HG02763 (cell line): ENCODE measurements at regions not wholly inside any gene's neighbourhood (a gene's known extent, or its start where the extent isn't known, plus 50 kb on each side); places are given as distances from the start of the nearest gene placed in this dataset.
"Not testable (repeated sequence)": the region's sequence is repeated elsewhere in the genome, so short reads cannot be mapped to it uniquely, and the experiment has no call there.

Source experiments
- ATAC-seq: cut with Tn5 transposase; IDR thresholded peaks from one replicate; pipeline ENCODE4 v1.9.1; 2021; ENCODE audit warnings: mild to moderate bottlenecking, moderate library complexity; ENCODE audit not compliant: unreplicated experiment

GRCh38 chr5:96321345-96321744 is 111.7 kb downstream of the PCSK1 start:
- ATAC-seq, result no peak

GRCh38 chr5:96320797-96321196 is 112.3 kb downstream of the PCSK1 start:
- ATAC-seq, result no peak

DNA sequence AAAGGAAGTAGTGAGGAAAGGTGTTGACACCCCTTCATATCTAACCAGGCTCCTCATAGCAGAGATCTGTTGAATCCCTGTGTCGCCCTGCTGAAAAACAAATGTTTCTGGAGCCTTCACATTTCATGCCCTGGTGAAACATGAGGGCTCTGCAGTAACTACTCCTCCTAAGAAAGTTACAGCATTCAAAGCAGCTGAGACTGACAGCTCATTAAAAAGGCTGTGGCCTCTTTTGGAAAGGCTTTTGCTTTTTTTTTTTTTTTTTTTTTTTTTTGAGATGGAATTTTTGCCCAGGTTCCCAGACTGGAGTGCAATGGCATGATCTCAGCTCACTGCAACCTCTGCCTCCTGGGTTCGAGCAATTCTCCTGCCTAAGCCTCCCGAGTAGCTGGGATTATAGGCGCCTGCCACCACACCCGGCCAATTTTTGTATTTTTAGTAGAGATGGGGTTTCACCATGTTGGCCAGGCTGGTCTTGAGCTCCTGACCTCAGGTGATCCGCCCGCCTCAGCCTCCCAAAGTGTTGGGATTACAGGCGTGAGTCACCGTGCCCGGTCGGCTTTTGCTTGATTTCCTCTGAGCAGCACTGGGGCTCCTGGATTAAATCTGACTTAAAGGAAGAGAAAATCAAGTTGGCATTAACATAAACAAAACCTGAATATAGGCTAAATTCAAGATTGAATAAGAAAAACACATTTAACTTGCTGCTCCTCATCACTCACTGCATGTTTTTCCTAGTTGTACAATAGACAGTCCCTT is 112.9 kb downstream of the PCSK1 start:
- ATAC-seq, result not testable (repeated sequence)

- ATAC-seq, result no peak
Measured at GRCh38 chr5:96318569-96319110, 114.4 kb downstream of the PCSK1 start.

DNA sequence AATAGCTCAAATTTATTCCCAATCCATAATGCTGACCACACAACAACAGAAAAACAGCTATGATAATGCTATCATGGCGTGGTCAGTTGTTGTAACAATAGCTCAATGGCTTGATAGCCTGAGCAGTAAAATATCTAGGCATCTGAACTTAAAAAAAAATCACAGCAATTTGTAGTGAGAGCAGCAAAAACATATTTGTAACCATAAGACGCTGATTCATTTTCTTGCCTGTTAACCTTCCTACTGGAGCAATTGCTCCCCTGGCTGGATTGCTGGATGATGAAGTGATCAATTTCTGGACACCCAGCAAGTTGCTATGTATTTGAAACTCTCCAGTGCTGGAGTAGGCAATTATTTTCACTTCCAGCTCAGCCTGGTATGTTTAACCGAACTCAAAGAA is 115.1 kb downstream of the PCSK1 start:
- no peak for ATAC-seq

- ATAC-seq, result no peak
Measured at GRCh38 chr5:96316487-96316886, 116.6 kb downstream of the PCSK1 start.

DNA sequence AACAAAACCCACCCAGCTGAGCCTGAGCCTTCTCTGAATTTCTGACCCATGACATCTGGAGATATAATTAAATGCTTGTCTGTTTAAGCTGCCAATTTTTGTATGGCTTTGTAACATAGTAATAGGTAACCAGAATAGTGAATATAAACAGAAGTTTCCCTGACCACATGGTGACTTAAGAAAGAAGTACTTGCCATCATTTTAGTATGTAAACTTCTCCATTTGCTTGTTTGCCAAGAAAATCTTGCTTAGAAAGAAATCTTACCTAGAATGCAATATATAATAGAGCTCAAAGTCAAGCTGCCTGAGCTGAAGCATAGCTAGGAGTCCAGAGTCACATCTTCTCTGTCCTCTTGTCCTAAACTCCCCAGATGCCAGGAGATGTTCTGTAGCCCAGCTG is 117.0 kb downstream of the PCSK1 start:
- no peak for ATAC-seq

- ATAC-seq, result peak; percentile 67
Measured at GRCh38 chr5:96315431-96315830, 117.6 kb downstream of the PCSK1 start.

DNA sequence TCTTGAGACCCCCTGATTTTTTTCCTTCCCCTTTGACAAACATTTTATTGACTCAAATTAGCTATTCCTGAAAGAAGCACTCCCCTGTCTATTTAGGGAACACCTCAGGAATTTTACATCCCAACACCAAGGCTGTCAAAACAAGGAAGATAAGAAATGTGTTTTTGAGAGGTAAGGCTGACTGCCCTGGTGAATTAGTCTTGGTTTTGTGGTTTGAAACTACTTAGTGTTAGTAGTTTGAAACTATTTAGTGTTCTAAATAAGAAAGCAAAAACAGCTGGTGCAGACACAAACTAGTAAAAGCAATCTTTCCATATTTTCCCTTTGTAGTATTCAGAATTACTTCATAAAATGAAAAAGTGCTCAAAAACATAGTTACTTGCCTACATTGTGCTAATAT is 120.7 kb downstream of the PCSK1 start:
- ATAC-seq, result no peak

- ATAC-seq, result not testable (repeated sequence)
Measured at GRCh38 chr5:96307047-96307446, 126.0 kb downstream of the PCSK1 start.

- ATAC-seq, result no peak
Measured at GRCh38 chr5:96302174-96302738, 130.8 kb downstream of the PCSK1 start.

GRCh38 chr5:96300976-96301375 is 132.1 kb downstream of the PCSK1 start:
- ATAC-seq, result no peak

GRCh38 chr5:96297867-96298266 is 135.2 kb downstream of the PCSK1 start:
- no peak for ATAC-seq

- ATAC-seq, result no peak
Measured at GRCh38 chr5:96297290-96297689, 135.8 kb downstream of the PCSK1 start.

GRCh38 chr5:96294884-96295202 is 138.2 kb downstream of the PCSK1 start:
- no peak for ATAC-seq

DNA sequence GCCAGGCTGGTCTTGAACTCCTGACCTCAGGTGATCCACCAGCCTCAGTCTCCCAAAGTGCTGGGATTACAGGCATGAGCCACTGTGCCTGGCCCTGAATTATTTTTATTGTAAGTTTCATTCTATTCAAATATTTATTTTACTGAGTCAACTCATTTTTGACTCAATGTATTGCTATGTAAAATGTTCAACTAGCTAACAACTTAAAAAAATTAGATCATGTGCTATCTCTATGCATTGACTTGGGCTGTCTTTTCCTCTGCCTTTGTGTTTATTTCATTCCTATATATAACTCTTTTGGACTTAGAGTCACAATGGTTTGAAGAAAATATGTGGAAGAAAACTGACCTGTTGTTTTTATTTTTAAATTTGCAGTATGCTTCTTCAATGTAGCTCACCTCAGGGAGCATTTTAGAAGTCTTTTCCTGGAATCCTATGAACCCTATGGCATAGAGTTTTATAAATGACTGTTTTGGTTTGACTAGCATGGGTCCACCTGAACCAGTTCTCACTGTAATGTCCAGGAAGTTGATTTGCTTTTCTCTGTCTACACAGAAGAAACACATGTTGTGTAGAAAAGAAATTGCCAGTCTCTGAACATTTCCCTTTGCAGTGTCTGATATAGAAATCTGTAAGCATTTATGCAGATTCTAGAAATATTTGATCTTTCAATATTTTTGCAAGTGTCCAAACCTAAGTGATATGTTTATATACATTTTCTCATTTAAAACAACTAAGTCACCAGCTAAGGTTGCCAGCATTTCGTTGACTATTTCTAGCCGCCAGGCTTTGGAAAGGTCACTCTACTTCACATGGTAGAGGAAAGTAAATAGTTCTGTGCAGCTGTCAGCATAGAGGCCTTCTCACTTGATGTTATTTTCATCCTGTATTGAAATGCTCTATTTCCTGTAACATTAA is 138.8 kb downstream of the PCSK1 start:
- no peak for ATAC-seq

DNA sequence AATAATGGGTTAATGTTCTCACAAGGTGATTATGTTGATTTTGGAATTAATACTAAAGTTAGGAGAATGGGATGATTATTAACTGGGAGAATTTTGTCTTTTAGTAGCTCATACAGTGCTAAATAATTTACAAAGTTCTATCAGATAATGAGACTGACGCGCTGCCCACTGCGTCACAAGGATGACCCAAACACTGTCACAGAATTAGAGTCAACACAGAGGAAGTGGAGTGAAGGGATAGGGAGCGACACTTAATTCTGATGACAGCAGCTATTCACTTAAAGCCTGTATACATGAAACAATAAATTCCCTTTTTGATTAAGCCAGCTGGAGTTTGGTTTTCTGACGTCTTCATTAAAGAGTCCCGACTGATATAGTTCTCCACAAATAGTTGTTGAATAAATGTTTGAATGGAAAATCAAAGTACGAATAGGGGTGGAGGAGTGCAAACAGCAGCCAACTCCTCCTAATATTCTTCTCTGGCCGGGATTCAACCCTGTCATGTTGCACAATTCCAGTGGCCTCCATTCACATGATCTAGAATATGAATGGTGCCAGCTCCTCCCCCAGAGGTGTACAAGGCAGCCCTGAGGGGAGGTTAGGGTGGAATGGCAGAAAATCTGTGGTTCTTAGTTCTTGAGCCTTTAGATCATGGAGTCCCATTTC is 140.3 kb downstream of the PCSK1 start:
- no peak for ATAC-seq

DNA sequence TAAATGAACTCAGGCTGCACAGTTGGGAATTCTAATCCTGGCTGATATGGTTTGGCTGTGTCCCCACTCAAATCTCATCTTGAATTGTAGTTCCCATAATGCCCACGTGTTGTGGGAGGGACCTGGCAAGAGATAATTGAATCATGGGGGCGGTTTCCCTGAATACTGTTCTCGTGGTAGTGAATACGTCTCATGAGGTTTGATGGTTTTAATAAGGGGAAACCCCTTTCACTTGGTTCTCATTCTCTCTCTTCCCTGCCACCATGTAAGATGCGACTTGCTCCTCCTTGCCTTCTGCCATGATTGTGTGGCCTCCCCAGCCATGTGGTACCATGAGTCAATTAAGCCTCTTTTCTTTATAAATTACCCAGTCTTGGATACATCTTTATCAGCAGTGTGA is 143.8 kb downstream of the PCSK1 start:
- ATAC-seq, result not testable (repeated sequence)

GRCh38 chr5:96288845-96289185 is 144.2 kb downstream of the PCSK1 start:
- ATAC-seq, result no peak

DNA sequence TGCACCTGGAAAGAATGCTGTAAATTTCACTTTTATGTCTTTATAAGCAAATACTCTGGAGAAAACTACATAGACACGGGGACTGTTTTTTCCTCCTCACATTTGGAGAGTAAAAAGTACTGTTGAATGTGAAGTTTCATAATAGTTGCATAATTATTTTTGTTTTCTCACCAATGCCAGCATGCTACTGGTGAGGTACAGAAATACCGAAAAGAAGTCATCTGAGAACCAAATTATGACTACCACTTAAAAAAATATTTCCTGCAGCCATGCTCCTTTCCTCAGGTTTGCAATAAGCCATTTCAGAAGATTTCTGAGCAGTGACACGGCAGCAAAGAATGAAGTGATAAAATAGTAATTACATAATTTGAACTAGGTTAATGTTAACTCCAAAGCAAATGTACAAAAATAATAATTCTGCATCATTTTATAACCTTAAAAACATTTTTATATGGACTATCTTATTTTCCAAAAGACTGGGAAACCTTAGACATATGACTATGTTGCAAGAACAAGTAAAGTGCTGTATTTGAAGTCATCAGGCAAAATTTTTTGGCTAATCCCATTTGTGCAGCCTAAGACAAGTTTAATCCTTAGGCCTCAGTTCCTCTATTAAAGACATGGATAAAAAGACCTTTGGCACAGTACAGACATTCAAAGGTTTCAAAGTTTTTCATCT is 144.7 kb downstream of the PCSK1 start:
- no peak for ATAC-seq

GRCh38 chr5:96287136-96287535 is 145.9 kb downstream of the PCSK1 start:
- no peak for ATAC-seq
